Psoas muscle (tissue), 7 donors: ENCODE measurements at regions not wholly inside any gene's neighbourhood (a gene's known extent, or its start where the extent isn't known, plus 50 kb on each side); places are given as distances from the start of the nearest gene placed in this dataset.

ENCODE experiments used
- ATAC-seq, 4 donors: fragments of 200-7000 bp; cut with Tn5 transposase; one replicate each; pipeline ENCODE4 v1.9.1; 2020; ENCODE audit warnings: moderate library complexity in 3 of 4, mild to moderate bottlenecking in 2 of 4
- DNase-seq, 2 donors: peaks; one replicate each; pipeline ENCODE4 v3.0.0-alpha.2; 2020
- H3K27ac ChIP-seq: fragments of 200-600 bp; one replicate; pipeline ENCODE4 v1.8.0; 2022
- H3K27me3 ChIP-seq, 3 donors: fragments of 200-600 bp in 1 of 3; one replicate each; pipeline versions ENCODE4 v1.6.1 to v1.8.0; 2013 to 2022; ENCODE audit warnings: low read length in 2 of 3, mild to moderate bottlenecking in 2 of 3, moderate library complexity in 1 of 3; ENCODE audit not compliant: insufficient read depth in 3 of 3
- H3K36me3 ChIP-seq, 2 donors: fragments of 200-600 bp in 1 of 2; one replicate each; pipeline versions ENCODE4 v1.6.1 to v1.8.0; 2013 to 2022; ENCODE audit warnings: low read depth in 1 of 2, mild to moderate bottlenecking in 1 of 2, moderate library complexity in 1 of 2; ENCODE audit not compliant: insufficient read depth in 1 of 2
- H3K4me1 ChIP-seq: fragments of 200-600 bp; one replicate; pipeline ENCODE4 v1.8.0; 2022
- H3K4me3 ChIP-seq: fragments of 200-600 bp; one replicate; pipeline ENCODE4 v1.8.0; 2022; ENCODE audit warnings: mild to moderate bottlenecking
- H3K9me3 ChIP-seq: fragments of 200-600 bp; one replicate; pipeline ENCODE4 v1.8.0; 2022
- CTCF ChIP-seq: fragments of 200-600 bp; IDR thresholded peaks from one replicate; pipeline ENCODE4 v1.8.0; 2022; ENCODE audit warnings: antibody characterized with exemption
- WGBS, 3 donors: extraction: QIAGEN DNeasy Blood & Tissue Kit; methylation state at CpG; one replicate each; pipeline versions ENCODE4 v1.1.6 to v1.1.7; 2013; 5-methylcytosine and 5-hydroxymethylcytosine counted together
- intact Hi-C, 2 donors: fragments of 100-400 bp; cut with DNase I; formaldehyde crosslinking; loops; one replicate each; pipeline versions ENCODE4 v1.11.0 to v1.14.2; 2022
- donor health status: healthy with polysubstance abuse.
- donor health status: DM: no; HTN: no; CAD: no; lungs with moderate emphysema.
- donor health status: Bipolar disorder and iron deficiency.
- donor health status: healthy.
- donor health status: DM: yes; HTN: yes; CAD: no.
- donor health status: DM: no; HTN: no; CAD: no.
- donor health status: DM: yes; HTN: yes; CAD: no.

GRCh38 chr12:89067421-89068187, 284.7 kb downstream of the DUSP6 start:
- 55 to 57% (median 56%) methylated on average over 2 of the region's 2 CpGs for WGBS, 3 donors
- no peak for TF ChIP-seq CTCF
- DNase-seq (no peak), ATAC-seq (no peak)
- intact Hi-C loops, result no loop called here
- Histone ChIP-seq H3K27ac (no peak overlapping the region), H3K4me1 (no peaks in the 10 kb centered on the region), H3K36me3 (no peaks in the 10 kb centered on the region), H3K9me3 (no peaks in the 10 kb centered on the region), H3K27me3 (no peaks in the 10 kb centered on the region), H3K4me3 (no peak overlapping the region)

GRCh38 chr12:89064780-89065179, 287.5 kb downstream of the DUSP6 start:
- H3K9me3 ChIP-seq, result no peaks in the 10 kb centered on the region
- 90 to 96% (median 93%) methylated on average over 3 of the region's 3 CpGs for WGBS, 3 donors
- no peak overlapping the region for H3K4me3 ChIP-seq
- no peaks in the 10 kb centered on the region for H3K4me1 ChIP-seq
- no peak for ATAC-seq
- H3K27ac ChIP-seq, result no peak overlapping the region
- H3K27me3 ChIP-seq, result peaks cover 0 to 1% (median 0%) of the 10 kb centered on the region in 3 donors
- intact Hi-C loops, result no loop called here
- no peaks in the 10 kb centered on the region for H3K36me3 ChIP-seq
- DNase-seq, result no peak
- TF ChIP-seq CTCF, result no peak

- peaks cover 0 to 4% (median 0%) of the 10 kb centered on the region in 3 donors for H3K27me3 ChIP-seq
- no peak for TF ChIP-seq CTCF
- no peak overlapping the region for H3K4me3 ChIP-seq
- no peak overlapping the region for H3K27ac ChIP-seq
- no peaks in the 10 kb centered on the region for H3K4me1 ChIP-seq
- DNase-seq, result no peak
- WGBS, 3 donors, result 82 to 90% (median 89%) methylated on average over 6 of the region's 6 CpGs
- intact Hi-C loops, result no loop called here
- ATAC-seq, result no peak
- H3K36me3 ChIP-seq, result no peaks in the 10 kb centered on the region
- H3K9me3 ChIP-seq, result no peaks in the 10 kb centered on the region
These were observed 288.1 kb downstream of the DUSP6 start for GRCh38 chr12:89064151-89064550.

- DNase-seq (no peak), ATAC-seq (no peak)
- no peak for TF ChIP-seq CTCF
- Histone ChIP-seq H3K9me3 (no peaks in the 10 kb centered on the region), H3K4me3 (no peak overlapping the region), H3K27me3 (peaks cover 0 to 4% (median 0%) of the 10 kb centered on the region in 3 donors), H3K4me1 (no peaks in the 10 kb centered on the region), H3K36me3 (no peaks in the 10 kb centered on the region), H3K27ac (no peak overlapping the region)
- WGBS, 3 donors, result 83 to 84% (median 83%) methylated on average over 2 of the region's 2 CpGs
- intact Hi-C loops, result no loop called here
These were observed 289.3 kb downstream of the DUSP6 start for GRCh38 chr12:89062996-89063395.
